ENCODE measurements at regions not wholly inside any gene's neighbourhood (a gene's known extent, or its start where the extent isn't known, plus 50 kb on each side); places are given as distances from the start of the nearest gene placed in this dataset.

DNA sequence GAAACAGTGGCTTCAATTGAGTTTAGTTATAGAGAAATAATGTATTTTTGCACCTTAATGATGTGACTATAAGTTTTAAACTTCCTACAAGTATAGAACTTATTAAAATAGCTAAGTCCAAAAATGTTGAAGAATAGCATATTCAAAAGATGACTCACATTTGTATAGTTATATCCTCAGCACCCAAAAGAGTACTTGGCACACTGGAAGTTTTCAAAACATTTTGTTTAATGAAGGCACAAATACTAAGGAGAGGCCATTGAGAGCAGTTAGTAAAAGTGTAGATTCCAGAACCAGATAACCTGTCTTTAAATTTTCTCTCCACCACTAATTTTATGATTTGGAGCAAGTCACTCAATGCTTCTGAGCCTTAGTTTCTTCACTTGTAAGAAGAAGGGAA lies 226.9 kb upstream of the MID1 start:
- no peak for TF ChIP-seq CTCF (IDR thresholded peaks at IDR 0.05; ENCODE audit: low read depth, low read length, missing input control)
- TF ChIP-seq SP1 (IDR thresholded peaks at IDR 0.05): no peak
- TF ChIP-seq ATF3 (IDR thresholded peaks at IDR 0.05): no peak
- no peak for TF ChIP-seq RAD21 (IDR thresholded peaks at IDR 0.05)
- TF ChIP-seq TAF1 (conservative IDR thresholded peaks at IDR 0.05): no peak
- no peak for TF ChIP-seq JUND (IDR thresholded peaks at IDR 0.05)
- TF ChIP-seq GABPA (IDR thresholded peaks at IDR 0.05 in 1 of 2, conservative IDR thresholded peaks at IDR 0.05 in 1 of 2): no peak
- TF ChIP-seq YY1 (IDR thresholded peaks at IDR 0.05): no peak
- TF ChIP-seq, protein P1, sequence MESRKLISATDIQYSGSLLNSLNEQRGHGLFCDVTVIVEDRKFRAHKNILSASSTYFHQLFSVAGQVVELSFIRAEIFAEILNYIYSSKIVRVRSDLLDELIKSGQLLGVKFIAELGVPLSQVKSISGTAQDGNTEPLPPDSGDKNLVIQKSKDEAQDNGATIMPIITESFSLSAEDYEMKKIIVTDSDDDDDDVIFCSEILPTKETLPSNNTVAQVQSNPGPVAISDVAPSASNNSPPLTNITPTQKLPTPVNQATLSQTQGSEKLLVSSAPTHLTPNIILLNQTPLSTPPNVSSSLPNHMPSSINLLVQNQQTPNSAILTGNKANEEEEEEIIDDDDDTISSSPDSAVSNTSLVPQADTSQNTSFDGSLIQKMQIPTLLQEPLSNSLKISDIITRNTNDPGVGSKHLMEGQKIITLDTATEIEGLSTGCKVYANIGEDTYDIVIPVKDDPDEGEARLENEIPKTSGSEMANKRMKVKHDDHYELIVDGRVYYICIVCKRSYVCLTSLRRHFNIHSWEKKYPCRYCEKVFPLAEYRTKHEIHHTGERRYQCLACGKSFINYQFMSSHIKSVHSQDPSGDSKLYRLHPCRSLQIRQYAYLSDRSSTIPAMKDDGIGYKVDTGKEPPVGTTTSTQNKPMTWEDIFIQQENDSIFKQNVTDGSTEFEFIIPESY (IDR thresholded peaks at IDR 0.05): no peak
- no peak for TF ChIP-seq HNF4G (IDR thresholded peaks at IDR 0.05)
- TF ChIP-seq, protein P2, sequence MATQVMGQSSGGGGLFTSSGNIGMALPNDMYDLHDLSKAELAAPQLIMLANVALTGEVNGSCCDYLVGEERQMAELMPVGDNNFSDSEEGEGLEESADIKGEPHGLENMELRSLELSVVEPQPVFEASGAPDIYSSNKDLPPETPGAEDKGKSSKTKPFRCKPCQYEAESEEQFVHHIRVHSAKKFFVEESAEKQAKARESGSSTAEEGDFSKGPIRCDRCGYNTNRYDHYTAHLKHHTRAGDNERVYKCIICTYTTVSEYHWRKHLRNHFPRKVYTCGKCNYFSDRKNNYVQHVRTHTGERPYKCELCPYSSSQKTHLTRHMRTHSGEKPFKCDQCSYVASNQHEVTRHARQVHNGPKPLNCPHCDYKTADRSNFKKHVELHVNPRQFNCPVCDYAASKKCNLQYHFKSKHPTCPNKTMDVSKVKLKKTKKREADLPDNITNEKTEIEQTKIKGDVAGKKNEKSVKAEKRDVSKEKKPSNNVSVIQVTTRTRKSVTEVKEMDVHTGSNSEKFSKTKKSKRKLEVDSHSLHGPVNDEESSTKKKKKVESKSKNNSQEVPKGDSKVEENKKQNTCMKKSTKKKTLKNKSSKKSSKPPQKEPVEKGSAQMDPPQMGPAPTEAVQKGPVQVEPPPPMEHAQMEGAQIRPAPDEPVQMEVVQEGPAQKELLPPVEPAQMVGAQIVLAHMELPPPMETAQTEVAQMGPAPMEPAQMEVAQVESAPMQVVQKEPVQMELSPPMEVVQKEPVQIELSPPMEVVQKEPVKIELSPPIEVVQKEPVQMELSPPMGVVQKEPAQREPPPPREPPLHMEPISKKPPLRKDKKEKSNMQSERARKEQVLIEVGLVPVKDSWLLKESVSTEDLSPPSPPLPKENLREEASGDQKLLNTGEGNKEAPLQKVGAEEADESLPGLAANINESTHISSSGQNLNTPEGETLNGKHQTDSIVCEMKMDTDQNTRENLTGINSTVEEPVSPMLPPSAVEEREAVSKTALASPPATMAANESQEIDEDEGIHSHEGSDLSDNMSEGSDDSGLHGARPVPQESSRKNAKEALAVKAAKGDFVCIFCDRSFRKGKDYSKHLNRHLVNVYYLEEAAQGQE (IDR thresholded peaks at IDR 0.05): no peak
